Liver (tissue), 7 donors: ENCODE measurements at regions not wholly inside any gene's neighbourhood (a gene's known extent, or its start where the extent isn't known, plus 50 kb on each side); places are given as distances from the start of the nearest gene placed in this dataset.

Source experiments
- DNase-seq: peaks from one replicate; pipeline ENCODE4 v3.0.0-alpha.2; 2017; ENCODE audit warnings: low spot score
- H3K27ac ChIP-seq, 2 donors: one replicate each; pipeline ENCODE4 v1.7.0; 2013; ENCODE audit warnings: inconsistent platforms in 2 of 2, low read length in 2 of 2, control low read depth in 1 of 2, low read depth in 1 of 2, mild to moderate bottlenecking in 1 of 2
- H3K27me3 ChIP-seq, 4 donors: one replicate each; pipeline versions ENCODE4 v1.6.1 to v1.7.0; 2013; ENCODE audit warnings: low read length in 3 of 4, inconsistent platforms in 1 of 4, mild to moderate bottlenecking in 1 of 4, moderate library complexity in 1 of 4; ENCODE audit not compliant: control insufficient read depth in 4 of 4, insufficient read depth in 4 of 4
- H3K36me3 ChIP-seq, 4 donors: one replicate each; pipeline versions ENCODE4 v1.6.1 to v1.7.0; 2013; ENCODE audit warnings: low read length in 3 of 4, mild to moderate bottlenecking in 3 of 4, low read depth in 1 of 4, moderate library complexity in 1 of 4; ENCODE audit not compliant: control insufficient read depth in 4 of 4, insufficient read depth in 3 of 4
- H3K4me1 ChIP-seq, 4 donors: one replicate each; pipeline versions ENCODE4 v1.6.1 to v1.7.0; 2013; ENCODE audit warnings: low read length in 3 of 4, mild to moderate bottlenecking in 3 of 4, moderate library complexity in 1 of 4; ENCODE audit not compliant: control insufficient read depth in 4 of 4, insufficient read depth in 4 of 4
- H3K4me3 ChIP-seq, 3 donors: one replicate each; pipeline versions ENCODE4 v1.6.1 to v1.7.0; 2013; ENCODE audit warnings: low read length in 3 of 3, control low read depth in 1 of 3, low read depth in 1 of 3, mild to moderate bottlenecking in 1 of 3
- H3K9ac ChIP-seq, 2 donors: one replicate each; pipeline ENCODE4 v1.7.0; 2013; ENCODE audit warnings: low read length in 2 of 2, mild to moderate bottlenecking in 2 of 2, moderate library complexity in 2 of 2, control low read depth in 1 of 2, low read depth in 1 of 2
- H3K9me3 ChIP-seq, 4 donors: one replicate each; pipeline versions ENCODE4 v1.6.1 to v1.7.0; 2013; ENCODE audit warnings: low read length in 3 of 4; ENCODE audit not compliant: control insufficient read depth in 4 of 4
- EGR1 ChIP-seq, 2 donors: IDR thresholded peaks; 2 replicates each; pipeline ENCODE4 v1.6.1; 2016 to 2018; ENCODE audit warnings: antibody characterized with exemption in 2 of 2, low read depth in 2 of 2
- FOXA1 ChIP-seq: IDR thresholded peaks from 2 replicates; pipeline ENCODE4 v1.6.1; 2016; ENCODE audit warnings: antibody characterized with exemption
- FOXA2 ChIP-seq: IDR thresholded peaks from 2 replicates; pipeline ENCODE4 v1.6.1; 2016; ENCODE audit warnings: antibody characterized with exemption
- GABPA ChIP-seq, 2 donors: IDR thresholded peaks in 1 of 2; conservative IDR thresholded peaks in 1 of 2; 2 replicates each; pipeline ENCODE4 v1.6.1; 2016; ENCODE audit warnings: antibody characterized with exemption in 2 of 2, mild to moderate bottlenecking in 1 of 2, moderate library complexity in 1 of 2
- HNF4A ChIP-seq, 2 donors: conservative IDR thresholded peaks; 2 replicates each; pipeline ENCODE4 v1.6.1; 2016; ENCODE audit warnings: antibody characterized with exemption in 2 of 2, mild to moderate bottlenecking in 2 of 2
- NR2F2 ChIP-seq: IDR thresholded peaks from 2 replicates; pipeline ENCODE4 v1.6.1; 2016; ENCODE audit warnings: antibody characterized with exemption
- RAD21 ChIP-seq, 2 donors: IDR thresholded peaks; 2 replicates each; pipeline ENCODE4 v1.6.1; 2016; ENCODE audit warnings: antibody characterized with exemption in 2 of 2, mild to moderate bottlenecking in 2 of 2
- SP1 ChIP-seq: IDR thresholded peaks from 2 replicates; pipeline ENCODE4 v1.6.1; 2018; ENCODE audit warnings: antibody characterized with exemption, mild to moderate bottlenecking
- YY1 ChIP-seq: IDR thresholded peaks from 2 replicates; pipeline ENCODE4 v1.6.1; 2016; ENCODE audit warnings: antibody characterized with exemption, mild to moderate bottlenecking
- WGBS: extraction: QIAGEN DNeasy Blood & Tissue Kit; methylation state at CpG from one replicate; pipeline ENCODE4 v1.1.7; 2013; 5-methylcytosine and 5-hydroxymethylcytosine counted together
- TF ChIP-seq, protein P1 (sequence below): IDR thresholded peaks from 2 replicates; pipeline ENCODE4 v1.6.1; 2016; ENCODE audit warnings: antibody characterized with exemption, mild to moderate bottlenecking
- TF ChIP-seq, protein P2 (sequence below): IDR thresholded peaks from 2 replicates; pipeline ENCODE4 v1.6.1; 2016; ENCODE audit warnings: antibody characterized with exemption
- TF ChIP-seq, protein P3 (sequence below): IDR thresholded peaks from 2 replicates; pipeline ENCODE4 v1.6.1; 2016; ENCODE audit warnings: antibody characterized with exemption
- TF ChIP-seq, protein P4 (sequence below): IDR thresholded peaks from 2 replicates; pipeline ENCODE4 v1.6.1; 2016; ENCODE audit warnings: antibody characterized with exemption
- donor health status: healthy.
- donor health status: healthy.
- donor health status: healthy.
- donor health status: healthy.

DNA sequence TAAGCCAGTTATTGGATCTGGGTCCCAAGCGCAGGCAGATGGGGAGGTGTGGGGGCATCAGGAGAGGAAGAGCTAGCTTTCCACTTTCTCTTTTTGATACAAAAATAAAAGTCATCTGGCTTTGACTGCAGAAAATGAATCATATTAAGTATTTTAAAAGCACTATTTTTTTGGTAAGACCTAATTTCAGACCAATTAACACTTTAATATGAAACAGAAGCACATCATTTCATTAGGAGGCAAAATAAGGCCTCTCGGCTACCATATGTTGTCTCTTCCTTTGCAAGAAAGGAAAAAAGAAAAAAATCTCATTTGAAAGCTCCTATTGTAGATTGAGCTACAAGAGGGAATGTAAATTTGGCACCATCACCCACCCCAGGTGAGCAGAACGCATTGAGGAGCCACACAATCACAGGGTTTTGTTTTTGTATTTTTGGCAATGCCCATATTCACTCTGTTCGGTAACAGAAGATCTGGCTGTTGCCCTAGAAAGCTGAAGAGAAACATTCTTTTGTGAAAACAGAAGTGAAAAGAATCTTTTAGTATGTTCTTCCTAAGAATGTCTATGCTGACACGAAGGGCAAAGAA is 390.7 kb upstream of the ETAA1 start:
- WGBS, result 91% methylated on average over 5 of the region's 5 CpGs
- no peak for DNase-seq
- TF ChIP-seq, protein P1, sequence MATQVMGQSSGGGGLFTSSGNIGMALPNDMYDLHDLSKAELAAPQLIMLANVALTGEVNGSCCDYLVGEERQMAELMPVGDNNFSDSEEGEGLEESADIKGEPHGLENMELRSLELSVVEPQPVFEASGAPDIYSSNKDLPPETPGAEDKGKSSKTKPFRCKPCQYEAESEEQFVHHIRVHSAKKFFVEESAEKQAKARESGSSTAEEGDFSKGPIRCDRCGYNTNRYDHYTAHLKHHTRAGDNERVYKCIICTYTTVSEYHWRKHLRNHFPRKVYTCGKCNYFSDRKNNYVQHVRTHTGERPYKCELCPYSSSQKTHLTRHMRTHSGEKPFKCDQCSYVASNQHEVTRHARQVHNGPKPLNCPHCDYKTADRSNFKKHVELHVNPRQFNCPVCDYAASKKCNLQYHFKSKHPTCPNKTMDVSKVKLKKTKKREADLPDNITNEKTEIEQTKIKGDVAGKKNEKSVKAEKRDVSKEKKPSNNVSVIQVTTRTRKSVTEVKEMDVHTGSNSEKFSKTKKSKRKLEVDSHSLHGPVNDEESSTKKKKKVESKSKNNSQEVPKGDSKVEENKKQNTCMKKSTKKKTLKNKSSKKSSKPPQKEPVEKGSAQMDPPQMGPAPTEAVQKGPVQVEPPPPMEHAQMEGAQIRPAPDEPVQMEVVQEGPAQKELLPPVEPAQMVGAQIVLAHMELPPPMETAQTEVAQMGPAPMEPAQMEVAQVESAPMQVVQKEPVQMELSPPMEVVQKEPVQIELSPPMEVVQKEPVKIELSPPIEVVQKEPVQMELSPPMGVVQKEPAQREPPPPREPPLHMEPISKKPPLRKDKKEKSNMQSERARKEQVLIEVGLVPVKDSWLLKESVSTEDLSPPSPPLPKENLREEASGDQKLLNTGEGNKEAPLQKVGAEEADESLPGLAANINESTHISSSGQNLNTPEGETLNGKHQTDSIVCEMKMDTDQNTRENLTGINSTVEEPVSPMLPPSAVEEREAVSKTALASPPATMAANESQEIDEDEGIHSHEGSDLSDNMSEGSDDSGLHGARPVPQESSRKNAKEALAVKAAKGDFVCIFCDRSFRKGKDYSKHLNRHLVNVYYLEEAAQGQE, result no peak
- TF ChIP-seq GABPA (IDR thresholded peaks at IDR 0.05 in 1 of 2, conservative IDR thresholded peaks at IDR 0.05 in 1 of 2) (no peak), FOXA1 (no peak), HNF4A (conservative IDR thresholded peaks at IDR 0.05) (no peak), FOXA2 (no peak), RAD21 (IDR thresholded peaks at IDR 0.05) (no peak), SP1 (no peak)
- TF ChIP-seq, protein P2, sequence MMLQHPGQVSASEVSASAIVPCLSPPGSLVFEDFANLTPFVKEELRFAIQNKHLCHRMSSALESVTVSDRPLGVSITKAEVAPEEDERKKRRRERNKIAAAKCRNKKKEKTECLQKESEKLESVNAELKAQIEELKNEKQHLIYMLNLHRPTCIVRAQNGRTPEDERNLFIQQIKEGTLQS, result no peak
- Histone ChIP-seq H3K36me3 (no peaks in the 10 kb centered on the region), H3K9me3 (no peaks in the 10 kb centered on the region), H3K27ac (no peak overlapping the region), H3K9ac (no peak overlapping the region), H3K27me3 (peaks cover 0 to 3% (median 0%) of the 10 kb centered on the region in 4 donors), H3K4me1 (no peaks in the 10 kb centered on the region), H3K4me3 (no peak overlapping the region)

DNA sequence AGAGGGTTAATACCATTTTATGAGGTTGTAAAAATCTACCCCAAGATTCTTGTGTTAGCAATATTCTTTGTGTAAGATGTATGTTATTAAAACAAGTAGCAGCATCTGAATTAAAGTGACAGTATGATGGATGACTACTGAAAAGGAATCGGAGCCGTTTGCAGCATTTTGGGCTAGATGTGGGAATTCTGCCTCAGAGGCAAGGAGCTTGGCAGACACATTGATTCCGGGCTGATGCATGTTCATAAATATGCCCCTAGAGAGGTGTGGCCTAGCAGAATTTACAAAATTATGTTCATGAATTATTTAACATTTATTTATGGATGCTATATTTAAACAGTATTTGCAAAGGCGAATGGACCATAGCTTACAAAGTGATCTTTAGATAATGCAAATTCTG is 389.0 kb upstream of the ETAA1 start:
- Histone ChIP-seq H3K36me3 (no peaks in the 10 kb centered on the region), H3K4me3 (no peak overlapping the region), H3K27ac (no peak overlapping the region), H3K27me3 (no peaks in the 10 kb centered on the region), H3K4me1 (no peaks in the 10 kb centered on the region), H3K9me3 (no peaks in the 10 kb centered on the region), H3K9ac (no peak overlapping the region)
- 82% methylated on average over 4 of the region's 4 CpGs for WGBS
- TF ChIP-seq, protein P1, result no peak
- no peak for TF ChIP-seq FOXA2
- TF ChIP-seq YY1, result no peak
- no peak for TF ChIP-seq SP1
- TF ChIP-seq FOXA1, result no peak
- no peak for TF ChIP-seq RAD21 (IDR thresholded peaks at IDR 0.05)
- no peak for TF ChIP-seq NR2F2
- no peak for TF ChIP-seq EGR1 (IDR thresholded peaks at IDR 0.05; ENCODE audit: low read depth in 2 of 2)
- TF ChIP-seq, protein P2, result no peak
- TF ChIP-seq, protein P3, sequence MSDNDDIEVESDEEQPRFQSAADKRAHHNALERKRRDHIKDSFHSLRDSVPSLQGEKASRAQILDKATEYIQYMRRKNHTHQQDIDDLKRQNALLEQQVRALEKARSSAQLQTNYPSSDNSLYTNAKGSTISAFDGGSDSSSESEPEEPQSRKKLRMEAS, result no peak
- TF ChIP-seq, protein P4, sequence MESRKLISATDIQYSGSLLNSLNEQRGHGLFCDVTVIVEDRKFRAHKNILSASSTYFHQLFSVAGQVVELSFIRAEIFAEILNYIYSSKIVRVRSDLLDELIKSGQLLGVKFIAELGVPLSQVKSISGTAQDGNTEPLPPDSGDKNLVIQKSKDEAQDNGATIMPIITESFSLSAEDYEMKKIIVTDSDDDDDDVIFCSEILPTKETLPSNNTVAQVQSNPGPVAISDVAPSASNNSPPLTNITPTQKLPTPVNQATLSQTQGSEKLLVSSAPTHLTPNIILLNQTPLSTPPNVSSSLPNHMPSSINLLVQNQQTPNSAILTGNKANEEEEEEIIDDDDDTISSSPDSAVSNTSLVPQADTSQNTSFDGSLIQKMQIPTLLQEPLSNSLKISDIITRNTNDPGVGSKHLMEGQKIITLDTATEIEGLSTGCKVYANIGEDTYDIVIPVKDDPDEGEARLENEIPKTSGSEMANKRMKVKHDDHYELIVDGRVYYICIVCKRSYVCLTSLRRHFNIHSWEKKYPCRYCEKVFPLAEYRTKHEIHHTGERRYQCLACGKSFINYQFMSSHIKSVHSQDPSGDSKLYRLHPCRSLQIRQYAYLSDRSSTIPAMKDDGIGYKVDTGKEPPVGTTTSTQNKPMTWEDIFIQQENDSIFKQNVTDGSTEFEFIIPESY, result no peak
- no peak for DNase-seq
